H9 (cell line): ENCODE measurements at regions not wholly inside any gene's neighbourhood (a gene's known extent, or its start where the extent isn't known, plus 50 kb on each side); places are given as distances from the start of the nearest gene placed in this dataset.

Source experiments
- DNase-seq: peaks from one replicate; pipeline ENCODE4 v3.0.0-alpha.2; 2017
- H2AFZ ChIP-seq: one replicate; pipeline ENCODE4 v1.6.1; 2013; ENCODE audit warnings: mild to moderate bottlenecking, low read length, control low read depth, moderate library complexity
- H2AK5ac ChIP-seq: 2 replicates; pipeline ENCODE4 v1.6.1; 2013; ENCODE audit warnings: low read length, control low read depth, mixed read lengths; ENCODE audit not compliant: insufficient read length
- H2BK120ac ChIP-seq: one replicate; pipeline ENCODE4 v1.6.1; 2013; ENCODE audit warnings: low read depth, mild to moderate bottlenecking, low read length, control low read depth, inconsistent platforms; ENCODE audit not compliant: poor library complexity, severe bottlenecking
- H2BK12ac ChIP-seq: 2 replicates; pipeline ENCODE4 v1.6.1; 2013; ENCODE audit warnings: low read length, control low read depth, mixed read lengths, low read depth; ENCODE audit not compliant: insufficient read length
- H2BK15ac ChIP-seq: 2 replicates; pipeline ENCODE4 v1.6.1; 2013; ENCODE audit warnings: low read depth, low read length, control low read depth
- H2BK20ac ChIP-seq: one replicate; pipeline ENCODE4 v1.6.1; 2013; ENCODE audit warnings: low read depth, mild to moderate bottlenecking, low read length, control low read depth, inconsistent platforms; ENCODE audit not compliant: poor library complexity, severe bottlenecking
- H2BK5ac ChIP-seq: 2 replicates; pipeline ENCODE4 v1.6.1; 2013; ENCODE audit warnings: low read length, control low read depth, mixed read lengths; ENCODE audit not compliant: insufficient read length
- H3K14ac ChIP-seq: 2 replicates; pipeline ENCODE4 v1.6.1; 2013; ENCODE audit warnings: low read length, control low read depth; ENCODE audit not compliant: insufficient read depth
- H3K18ac ChIP-seq: 2 replicates; pipeline ENCODE4 v1.6.1; 2013; ENCODE audit warnings: low read depth, mild to moderate bottlenecking, mixed read lengths, low read length, control low read depth; ENCODE audit not compliant: insufficient read length
- H3K23ac ChIP-seq: 2 replicates; pipeline ENCODE4 v1.6.1; 2013; ENCODE audit warnings: low read length, control low read depth, mixed read lengths, low read depth; ENCODE audit not compliant: insufficient read length
- H3K23me2 ChIP-seq: 2 replicates; pipeline ENCODE4 v1.6.1; 2013; ENCODE audit warnings: low read depth, mild to moderate bottlenecking, mixed read lengths, low read length, control low read depth; ENCODE audit not compliant: insufficient read length, poor library complexity, severe bottlenecking
- H3K27ac ChIP-seq: 2 replicates; pipeline ENCODE4 v1.5.1; 2013; ENCODE audit warnings: low read length, control low read depth, mixed read lengths, low read depth; ENCODE audit not compliant: insufficient read length
- H3K27me3 ChIP-seq: 2 replicates; pipeline ENCODE4 v1.6.1; 2013; ENCODE audit warnings: low read length, control low read depth, inconsistent platforms; ENCODE audit not compliant: insufficient read depth
- H3K4ac ChIP-seq: 2 replicates; pipeline ENCODE4 v1.6.1; 2013; ENCODE audit warnings: low read depth, mild to moderate bottlenecking, control low read depth, inconsistent platforms, low read length, moderate library complexity
- H3K4me1 ChIP-seq: 2 replicates; pipeline ENCODE4 v1.6.1; 2013; ENCODE audit warnings: low read length, control low read depth, inconsistent platforms; ENCODE audit not compliant: insufficient read depth
- H3K4me2 ChIP-seq: 2 replicates; pipeline ENCODE4 v1.6.1; 2013; ENCODE audit warnings: low read length, control low read depth, mixed read lengths; ENCODE audit not compliant: insufficient read length, insufficient read depth
- H3K56ac ChIP-seq: 2 replicates; pipeline ENCODE4 v1.6.1; 2013; ENCODE audit warnings: low read depth, mild to moderate bottlenecking, mixed read lengths, low read length, control low read depth; ENCODE audit not compliant: insufficient read length
- H3K79me1 ChIP-seq: 2 replicates; pipeline ENCODE4 v1.6.1; 2013; ENCODE audit warnings: low read depth, mild to moderate bottlenecking, moderate library complexity, low read length, control low read depth, inconsistent platforms; ENCODE audit not compliant: insufficient read depth, poor library complexity, severe bottlenecking
- H3K79me2 ChIP-seq: 2 replicates; pipeline ENCODE4 v1.6.1; 2013; ENCODE audit warnings: low read length, control low read depth, inconsistent platforms; ENCODE audit not compliant: insufficient read depth
- H3K9ac ChIP-seq: 2 replicates; pipeline ENCODE4 v1.6.1; 2013; ENCODE audit warnings: low read length, control low read depth, mixed read lengths; ENCODE audit not compliant: insufficient read length; ENCODE audit errors: extremely low read depth
- H3K9me3 ChIP-seq: one replicate; pipeline ENCODE4 v1.6.1; 2013; ENCODE audit warnings: low read depth, low read length, inconsistent platforms; ENCODE audit not compliant: control insufficient read depth
- H3T11ph ChIP-seq: one replicate; pipeline ENCODE4 v1.6.1; 2013; ENCODE audit warnings: mild to moderate bottlenecking, low read length, control low read depth, inconsistent platforms
- H4K20me1 ChIP-seq: one replicate; pipeline ENCODE4 v1.6.1; 2013; ENCODE audit not compliant: control insufficient read depth, insufficient read length, insufficient read depth
- H4K5ac ChIP-seq: 2 replicates; pipeline ENCODE4 v1.6.1; 2013; ENCODE audit warnings: low read depth, mild to moderate bottlenecking, mixed read lengths, low read length, control low read depth; ENCODE audit not compliant: insufficient read length
- H4K8ac ChIP-seq: replicated peaks from 2 replicates; pipeline ENCODE4 v1.6.1; 2013; ENCODE audit warnings: low read length, control low read depth, mixed read lengths, low read depth; ENCODE audit not compliant: insufficient read length
- H4K91ac ChIP-seq: 2 replicates; pipeline ENCODE4 v1.6.1; 2013; ENCODE audit warnings: low read depth, mild to moderate bottlenecking, moderate library complexity, mixed read lengths, low read length, control low read depth; ENCODE audit not compliant: insufficient read length
- H3K27ac Mint-ChIP-seq, 3 experiments: 2 replicates in 2 of 3; 3 replicates in 1 of 3; pipeline ENCODE4 v1.8.0; 2020 to 2021; ENCODE audit warnings: mixed read lengths in 3 of 3, mild to moderate bottlenecking in 1 of 3, moderate library complexity in 1 of 3
- H3K27me3 Mint-ChIP-seq: 2 replicates; pipeline ENCODE4 v1.8.0; 2021; ENCODE audit warnings: low read depth, mild to moderate bottlenecking, moderate library complexity, mixed read lengths
- H3K36me3 Mint-ChIP-seq, 3 experiments: 2 replicates in 2 of 3; 3 replicates in 1 of 3; pipeline ENCODE4 v1.8.0; 2020 to 2021; ENCODE audit warnings: low read depth in 3 of 3, mixed read lengths in 3 of 3; ENCODE audit not compliant: insufficient read depth in 1 of 3
- H3K4me1 Mint-ChIP-seq, 2 experiments: 2 replicates each; pipeline ENCODE4 v1.8.0; 2020; ENCODE audit warnings: mixed read lengths in 2 of 2
- H3K4me3 Mint-ChIP-seq, 2 experiments: 2 replicates in 1 of 2; 3 replicates in 1 of 2; pipeline ENCODE4 v1.8.0; 2020 to 2021; ENCODE audit warnings: mild to moderate bottlenecking in 2 of 2, mixed read lengths in 2 of 2, moderate library complexity in 1 of 2
- H3K9me3 Mint-ChIP-seq, 2 experiments: 2 replicates in 1 of 2; 3 replicates in 1 of 2; pipeline ENCODE4 v1.8.0; 2020; ENCODE audit warnings: mild to moderate bottlenecking in 2 of 2, mixed read lengths in 2 of 2, moderate library complexity in 1 of 2
- WGBS: extraction: QIAGEN DNeasy Blood & Tissue Kit; methylation state at CpG from one replicate; pipeline ENCODE4 v1.1.7; 2013; ENCODE audit warnings: missing lambda C conversion rate, low lambda C conversion rate, mixed read lengths; ENCODE audit not compliant: insufficient read length; ENCODE audit errors: extremely low coverage; 5-methylcytosine and 5-hydroxymethylcytosine counted together
- TF ChIP-seq, protein P1 (sequence below): fragments of 200-600 bp; sonication (generic); conservative IDR thresholded peaks from 3 replicates; pipeline ENCODE4 v1.8.0; 2021; ENCODE audit warnings: antibody characterized with exemption, mild to moderate bottlenecking

DNA sequence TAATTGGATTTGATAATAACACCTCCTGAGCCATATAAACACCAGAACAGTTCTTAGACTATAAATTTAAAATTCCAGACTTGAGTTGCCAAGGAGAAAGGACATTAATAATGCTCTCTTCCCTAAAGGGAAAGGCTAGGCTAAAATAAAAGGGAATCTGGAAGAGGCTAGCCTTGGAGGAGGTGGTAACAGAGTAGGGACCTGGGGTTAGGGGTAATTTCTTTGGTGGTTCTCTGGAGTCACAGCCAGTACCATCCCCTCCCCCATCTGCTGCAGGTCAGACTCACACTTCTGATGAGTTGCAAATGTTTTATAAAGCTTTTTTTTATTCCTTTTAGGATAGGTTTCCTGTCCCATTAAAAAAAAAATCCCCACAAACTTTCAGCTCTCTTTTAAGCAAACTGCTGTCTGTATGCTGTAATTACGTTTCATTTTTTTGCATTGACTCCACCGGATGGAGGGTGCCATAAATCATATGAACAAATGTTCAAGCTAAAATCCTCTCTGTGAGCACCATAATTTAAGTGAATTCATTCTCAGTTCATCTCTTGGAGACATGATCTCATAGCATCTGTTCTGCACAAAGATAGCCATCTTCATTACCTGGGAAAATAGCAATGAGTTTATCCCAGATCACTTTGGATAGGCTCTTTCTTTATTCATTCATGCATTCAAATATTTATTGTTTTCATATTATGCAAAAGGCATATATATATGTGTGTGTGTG is 379.6 kb downstream of the TTLL7 start:
- Histone ChIP-seq H3K27ac (no peak overlapping the region), H2BK15ac (no peak overlapping the region), H2BK12ac (no peak overlapping the region), H3K27me3 (no peaks in the 10 kb centered on the region), H2AK5ac (no peak overlapping the region), H3K79me2 (no peaks in the 10 kb centered on the region), H3T11ph (no peak overlapping the region), H4K5ac (no peak overlapping the region), H3K4me2 (no peak overlapping the region), H4K91ac (no peak overlapping the region), H4K20me1 (no peaks in the 10 kb centered on the region), H3K4me1 (peaks cover 7% of the 10 kb centered on the region; the same call in 1 of the 2 replicates), H2BK20ac (no peak overlapping the region), H3K14ac (no peak overlapping the region), H3K18ac (no peak overlapping the region), H2BK120ac (no peak overlapping the region), H3K9ac (no peak overlapping the region), H2AFZ (no peak overlapping the region), H3K56ac (no peak overlapping the region), H3K9me3 (no peaks in the 10 kb centered on the region), H3K23me2 (no peaks in the 10 kb centered on the region), H3K79me1 (no peaks in the 10 kb centered on the region), H4K8ac (no peak overlapping the region), H3K23ac (no peak overlapping the region), H2BK5ac (no peak overlapping the region), H3K4ac (no peak overlapping the region)
- H3K4me1 Mint-ChIP-seq = peaks cover 47 to 50% of the 10 kb centered on the region in 2 experiments
- no CpG with 5 or more reads among the region's 2 CpGs for whole genome bisulfite sequencing
- H3K27ac Mint-ChIP-seq = no peak overlapping the region
- DNase-seq = no peak
- H3K27me3 Mint-ChIP-seq = no peaks in the 10 kb centered on the region
- H3K36me3 Mint-ChIP-seq = no peaks in the 10 kb centered on the region
- TF ChIP-seq, protein P1, sequence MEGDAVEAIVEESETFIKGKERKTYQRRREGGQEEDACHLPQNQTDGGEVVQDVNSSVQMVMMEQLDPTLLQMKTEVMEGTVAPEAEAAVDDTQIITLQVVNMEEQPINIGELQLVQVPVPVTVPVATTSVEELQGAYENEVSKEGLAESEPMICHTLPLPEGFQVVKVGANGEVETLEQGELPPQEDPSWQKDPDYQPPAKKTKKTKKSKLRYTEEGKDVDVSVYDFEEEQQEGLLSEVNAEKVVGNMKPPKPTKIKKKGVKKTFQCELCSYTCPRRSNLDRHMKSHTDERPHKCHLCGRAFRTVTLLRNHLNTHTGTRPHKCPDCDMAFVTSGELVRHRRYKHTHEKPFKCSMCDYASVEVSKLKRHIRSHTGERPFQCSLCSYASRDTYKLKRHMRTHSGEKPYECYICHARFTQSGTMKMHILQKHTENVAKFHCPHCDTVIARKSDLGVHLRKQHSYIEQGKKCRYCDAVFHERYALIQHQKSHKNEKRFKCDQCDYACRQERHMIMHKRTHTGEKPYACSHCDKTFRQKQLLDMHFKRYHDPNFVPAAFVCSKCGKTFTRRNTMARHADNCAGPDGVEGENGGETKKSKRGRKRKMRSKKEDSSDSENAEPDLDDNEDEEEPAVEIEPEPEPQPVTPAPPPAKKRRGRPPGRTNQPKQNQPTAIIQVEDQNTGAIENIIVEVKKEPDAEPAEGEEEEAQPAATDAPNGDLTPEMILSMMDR = no peak
- no peaks in the 10 kb centered on the region for H3K9me3 Mint-ChIP-seq
- H3K4me3 Mint-ChIP-seq = no peak overlapping the region
